ENCODE measurements at regions not wholly inside any gene's neighbourhood (a gene's known extent, or its start where the extent isn't known, plus 50 kb on each side); places are given as distances from the start of the nearest gene placed in this dataset.
"Not testable (repeated sequence)": the region's sequence is repeated elsewhere in the genome, so short reads cannot be mapped to it uniquely, and the experiment has no call there.

DNA sequence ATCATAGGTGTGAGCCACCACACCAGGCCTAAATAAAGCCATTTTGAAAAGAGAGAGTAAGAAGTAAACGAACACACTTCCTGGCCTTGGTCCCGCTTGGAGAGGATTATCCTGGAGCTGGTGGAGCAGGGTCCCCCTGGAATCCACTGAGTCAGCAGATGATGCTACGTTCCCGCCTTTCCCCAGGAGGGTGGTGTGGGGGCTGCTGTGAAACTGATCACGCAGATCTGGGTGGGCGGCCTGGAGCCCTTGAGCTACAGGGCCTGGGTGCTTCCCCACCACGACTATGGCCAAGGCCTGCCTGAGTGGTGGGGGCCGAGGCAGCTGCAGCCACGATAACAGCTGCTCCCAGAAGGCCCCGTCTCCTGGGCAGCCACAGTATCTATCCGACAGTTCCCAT lies 407.4 kb upstream of the ZNF722 start:
- not testable (repeated sequence) for TF ChIP-seq GABPA (IDR thresholded peaks at IDR 0.05; ENCODE audit: low read depth); SPI1 (IDR thresholded peaks at IDR 0.05; ENCODE audit: borderline replicate concordance, low read depth); POLR2AphosphoS5 (IDR thresholded peaks at IDR 0.05; ENCODE audit: low read depth)
- TF ChIP-seq, protein P1, sequence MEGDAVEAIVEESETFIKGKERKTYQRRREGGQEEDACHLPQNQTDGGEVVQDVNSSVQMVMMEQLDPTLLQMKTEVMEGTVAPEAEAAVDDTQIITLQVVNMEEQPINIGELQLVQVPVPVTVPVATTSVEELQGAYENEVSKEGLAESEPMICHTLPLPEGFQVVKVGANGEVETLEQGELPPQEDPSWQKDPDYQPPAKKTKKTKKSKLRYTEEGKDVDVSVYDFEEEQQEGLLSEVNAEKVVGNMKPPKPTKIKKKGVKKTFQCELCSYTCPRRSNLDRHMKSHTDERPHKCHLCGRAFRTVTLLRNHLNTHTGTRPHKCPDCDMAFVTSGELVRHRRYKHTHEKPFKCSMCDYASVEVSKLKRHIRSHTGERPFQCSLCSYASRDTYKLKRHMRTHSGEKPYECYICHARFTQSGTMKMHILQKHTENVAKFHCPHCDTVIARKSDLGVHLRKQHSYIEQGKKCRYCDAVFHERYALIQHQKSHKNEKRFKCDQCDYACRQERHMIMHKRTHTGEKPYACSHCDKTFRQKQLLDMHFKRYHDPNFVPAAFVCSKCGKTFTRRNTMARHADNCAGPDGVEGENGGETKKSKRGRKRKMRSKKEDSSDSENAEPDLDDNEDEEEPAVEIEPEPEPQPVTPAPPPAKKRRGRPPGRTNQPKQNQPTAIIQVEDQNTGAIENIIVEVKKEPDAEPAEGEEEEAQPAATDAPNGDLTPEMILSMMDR (IDR thresholded peaks at IDR 0.05; ENCODE audit: insufficient read depth, low read length) = not testable (repeated sequence)

Measured in HL-60 (cell line).